Endothelial cell of umbilical vein (primary cell): ENCODE measurements at regions not wholly inside any gene's neighbourhood (a gene's known extent, or its start where the extent isn't known, plus 50 kb on each side); places are given as distances from the start of the nearest gene placed in this dataset.

Experiments
- BruUV-seq: library from RNA; stranded (reverse); fragments of 400-500 nt; replicated peaks from 2 replicates; lab custom pipeline; 2021; lab: Mats Ljungman, UMichigan
- CTCF ChIA-PET: fragments of 300-600, 350-600 bp; sonication (Branson Sonifier 250); formaldehyde crosslinking; loops from one replicate; lab custom pipeline; 2021; ENCODE audit warnings: antibody characterized with exemption, inconsistent platforms; lab: Charles Lee
- POLR2A ChIA-PET: fragments of 300-600, 350-600 bp; sonication (Branson Sonifier 250); formaldehyde crosslinking; loops from one replicate; lab custom pipeline; 2021; ENCODE audit warnings: antibody characterized with exemption, inconsistent platforms; lab: Charles Lee
- DNase-seq: peaks from one replicate; pipeline ENCODE4 v3.0.0-alpha.2; 2011; ENCODE audit warnings: low read depth, low spot score
- FAIRE-seq: peaks from 2 replicates; lab custom pipeline; 2011; peaks lifted over from hg19 to GRCh38; lab: Jason Lieb, UNC
- H2AFZ ChIP-seq: 2 replicates; pipeline ENCODE4 v1.6.0; 2012; ENCODE audit warnings: low read depth, low read length, control low read depth, inconsistent platforms
- H3K27ac ChIP-seq: 2 replicates; pipeline ENCODE4 v1.5.1; 2011; ENCODE audit warnings: low read depth, mild to moderate bottlenecking, control low read depth, low read length, moderate library complexity; ENCODE audit not compliant: insufficient read depth
- H3K27me3 ChIP-seq, 2 experiments: 2 replicates each; pipeline versions ENCODE4 v1.6.0 to v1.6.1; 2011; ENCODE audit warnings: low read length in 2 of 2, mixed read lengths in 1 of 2; ENCODE audit not compliant: control insufficient read depth in 2 of 2, insufficient read depth in 2 of 2
- H3K36me3 ChIP-seq, 2 experiments: 2 replicates in 1 of 2; 3 replicates in 1 of 2; pipeline ENCODE4 v1.5.1; 2011; ENCODE audit warnings: low read length in 2 of 2, mild to moderate bottlenecking in 1 of 2, moderate library complexity in 1 of 2; ENCODE audit not compliant: control insufficient read depth in 2 of 2, insufficient read depth in 2 of 2; ENCODE audit errors: extremely low read depth in 1 of 2
- H3K4me1 ChIP-seq: 3 replicates; pipeline ENCODE4 v1.5.1; 2011; ENCODE audit warnings: mild to moderate bottlenecking, low read length; ENCODE audit not compliant: control insufficient read depth, insufficient read depth; ENCODE audit errors: extremely low read depth
- H3K4me2 ChIP-seq: 2 replicates; pipeline ENCODE4 v1.6.1; 2011; ENCODE audit warnings: low read length, control low read depth, mixed read lengths; ENCODE audit not compliant: insufficient read depth
- H3K4me3 ChIP-seq, 3 experiments: fragments of 200-600 bp in 1 of 3; sonication (generic), shearing (Covaris generic) in 1 of 3; replicated peaks in 1 of 3; 2 replicates each; pipeline ENCODE4 v1.5.1; 2011 to 2016; ENCODE audit warnings: control low read depth in 3 of 3, low read length in 3 of 3, mild to moderate bottlenecking in 2 of 3, inconsistent platforms in 1 of 3, low read depth in 1 of 3, moderate library complexity in 1 of 3; ENCODE audit not compliant: insufficient read depth in 1 of 3
- H3K79me2 ChIP-seq: 2 replicates; pipeline ENCODE4 v1.6.0; 2012; ENCODE audit warnings: low read length, inconsistent platforms; ENCODE audit not compliant: control insufficient read depth, insufficient read depth
- H3K9ac ChIP-seq: replicated peaks from 2 replicates; pipeline ENCODE3; 2011; ENCODE audit warnings: low read length, control low read depth; ENCODE audit not compliant: insufficient read depth; ENCODE audit errors: extremely low read depth
- H3K9me1 ChIP-seq: replicated peaks from 3 replicates; pipeline ENCODE4 v1.6.0; 2011; ENCODE audit warnings: mild to moderate bottlenecking, low read length; ENCODE audit not compliant: control insufficient read depth, insufficient read depth; ENCODE audit errors: extremely low read depth
- H3K9me3 ChIP-seq: replicated peaks from 2 replicates; pipeline ENCODE4 v1.5.1; 2012; ENCODE audit warnings: low read length, inconsistent platforms; ENCODE audit not compliant: control insufficient read depth, insufficient read depth
- H4K20me1 ChIP-seq: replicated peaks from 2 replicates; pipeline ENCODE3; 2011; ENCODE audit warnings: mild to moderate bottlenecking, low read length; ENCODE audit not compliant: control insufficient read depth, insufficient read depth; ENCODE audit errors: extremely low read depth
- EZH2 ChIP-seq: IDR thresholded peaks from 2 replicates; pipeline ENCODE4 v1.6.1; 2012; ENCODE audit warnings: borderline replicate concordance, low read depth, mild to moderate bottlenecking, moderate library complexity, low read length, inconsistent platforms; ENCODE audit not compliant: severe bottlenecking
- FOS ChIP-seq: IDR thresholded peaks from 2 replicates; pipeline ENCODE4 v1.6.1; 2011; ENCODE audit warnings: mild to moderate bottlenecking, low read length, moderate library complexity, borderline replicate concordance; ENCODE audit not compliant: insufficient read depth
- GATA2 ChIP-seq: IDR thresholded peaks from 2 replicates; pipeline ENCODE4 v1.7.0; 2011; ENCODE audit warnings: low read depth, mild to moderate bottlenecking, moderate library complexity, mixed read lengths, low read length; ENCODE audit not compliant: insufficient read length, insufficient read depth
- JUN ChIP-seq: IDR thresholded peaks from 2 replicates; pipeline ENCODE4 v1.6.1; 2011; ENCODE audit warnings: borderline replicate concordance, low read depth; ENCODE audit not compliant: insufficient read length, insufficient read depth
- MYC ChIP-seq: IDR thresholded peaks from one replicate; pipeline ENCODE4 v1.6.1; 2011; ENCODE audit warnings: mild to moderate bottlenecking, low read depth, low read length
- POLR2A ChIP-seq: IDR thresholded peaks from 2 replicates; pipeline ENCODE4 v1.6.1; 2012; ENCODE audit warnings: low read depth, mild to moderate bottlenecking, control low read depth, low read length
- POLR2AphosphoS5 ChIP-seq: IDR thresholded peaks from 2 replicates; pipeline ENCODE4 v1.6.1; 2012; ENCODE audit warnings: low read depth, mild to moderate bottlenecking, control low read depth, low read length, moderate library complexity; ENCODE audit not compliant: insufficient read depth
- dilution Hi-C: fragments of 300-500 bp; cut with MboI; formaldehyde crosslinking; loops from one replicate; pipeline ENCODE4 v1.15.0; 2019; ENCODE audit warnings: low sequenced_read_pairs; ENCODE audit not compliant: extremely low pct_ligation_motif_present
- intact Hi-C: fragments of 100-400 bp; cut with micrococcal nuclease; formaldehyde crosslinking; loops from one replicate; pipeline ENCODE4 v1.10.0; 2022
- TF ChIP-seq, protein P1 (sequence below), 2 donors: IDR thresholded peaks; 1 replicate in 1 of 2; 2 replicates in 1 of 2; pipeline ENCODE4 v1.5.1; 2011; ENCODE audit warnings: low read length in 2 of 2, mild to moderate bottlenecking in 2 of 2, moderate library complexity in 2 of 2, control low read depth in 1 of 2, inconsistent platforms in 1 of 2, low read depth in 1 of 2; ENCODE audit not compliant: insufficient read depth in 1 of 2; ENCODE audit errors: extremely low read depth in 1 of 2
- TF ChIP-seq, protein P2 (sequence below): IDR thresholded peaks from 2 replicates; pipeline ENCODE4 v1.6.1; 2011; ENCODE audit not compliant: insufficient read depth, insufficient read length

DNA sequence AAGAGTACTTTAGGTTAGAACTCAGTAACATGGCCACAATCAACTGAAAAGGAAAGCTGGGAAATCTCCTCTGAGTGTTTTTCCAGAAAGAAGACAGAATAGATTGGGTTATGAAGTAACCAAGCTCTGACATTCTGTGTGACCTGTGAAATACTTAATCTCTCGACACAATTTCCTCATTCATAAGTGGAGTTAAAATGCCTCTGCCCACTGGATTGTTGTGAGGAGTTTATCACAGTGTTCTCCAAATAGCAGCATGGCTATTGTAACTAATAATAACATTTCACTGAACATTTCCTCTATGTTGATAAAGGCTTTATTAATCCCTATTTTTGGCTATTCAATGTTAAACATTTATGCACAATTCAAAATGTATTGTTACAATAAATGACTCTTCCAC, 311.0 kb downstream of the GABRB2 start:
- intact Hi-C loops (no loop called here), dilution Hi-C loops (no loop called here)
- Histone ChIP-seq H3K9me3 (peaks cover 2% of the 10 kb centered on the region), H3K4me1 (no peaks in the 10 kb centered on the region), H3K4me2 (no peak overlapping the region), H3K4me3 (no peak overlapping the region), H3K9me1 (no peaks in the 10 kb centered on the region), H3K27ac (no peak overlapping the region), H2AFZ (no peak overlapping the region), H3K79me2 (no peaks in the 10 kb centered on the region), H4K20me1 (no peaks in the 10 kb centered on the region), H3K9ac (no peak overlapping the region), H3K36me3 (no peaks in the 10 kb centered on the region), H3K27me3 (no peaks in the 10 kb centered on the region)
- no TSS peak for BruUV-seq
- ChIA-PET CTCF (no interaction called here), POLR2A (no interaction called here)
- no peak for DNase-seq
- no peak for TF ChIP-seq JUN
- TF ChIP-seq GATA2 = no peak
- no peak for TF ChIP-seq FOS
- no peak for TF ChIP-seq EZH2
- TF ChIP-seq, protein P1, sequence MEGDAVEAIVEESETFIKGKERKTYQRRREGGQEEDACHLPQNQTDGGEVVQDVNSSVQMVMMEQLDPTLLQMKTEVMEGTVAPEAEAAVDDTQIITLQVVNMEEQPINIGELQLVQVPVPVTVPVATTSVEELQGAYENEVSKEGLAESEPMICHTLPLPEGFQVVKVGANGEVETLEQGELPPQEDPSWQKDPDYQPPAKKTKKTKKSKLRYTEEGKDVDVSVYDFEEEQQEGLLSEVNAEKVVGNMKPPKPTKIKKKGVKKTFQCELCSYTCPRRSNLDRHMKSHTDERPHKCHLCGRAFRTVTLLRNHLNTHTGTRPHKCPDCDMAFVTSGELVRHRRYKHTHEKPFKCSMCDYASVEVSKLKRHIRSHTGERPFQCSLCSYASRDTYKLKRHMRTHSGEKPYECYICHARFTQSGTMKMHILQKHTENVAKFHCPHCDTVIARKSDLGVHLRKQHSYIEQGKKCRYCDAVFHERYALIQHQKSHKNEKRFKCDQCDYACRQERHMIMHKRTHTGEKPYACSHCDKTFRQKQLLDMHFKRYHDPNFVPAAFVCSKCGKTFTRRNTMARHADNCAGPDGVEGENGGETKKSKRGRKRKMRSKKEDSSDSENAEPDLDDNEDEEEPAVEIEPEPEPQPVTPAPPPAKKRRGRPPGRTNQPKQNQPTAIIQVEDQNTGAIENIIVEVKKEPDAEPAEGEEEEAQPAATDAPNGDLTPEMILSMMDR (IDR thresholded peaks at IDR 0.05; ENCODE audit: extremely low read depth in 1 of 2, insufficient read depth in 1 of 2, low read depth in 1 of 2, low read length in 2 of 2) = no peak
- TF ChIP-seq MYC = no peak
- TF ChIP-seq, protein P2, sequence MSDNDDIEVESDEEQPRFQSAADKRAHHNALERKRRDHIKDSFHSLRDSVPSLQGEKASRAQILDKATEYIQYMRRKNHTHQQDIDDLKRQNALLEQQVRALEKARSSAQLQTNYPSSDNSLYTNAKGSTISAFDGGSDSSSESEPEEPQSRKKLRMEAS = no peak
- TF ChIP-seq POLR2AphosphoS5 = no peak
- no peak for TF ChIP-seq POLR2A
- no peak for FAIRE-seq
